GM18519 (cell line): ENCODE measurements at regions not wholly inside any gene's neighbourhood (a gene's known extent, or its start where the extent isn't known, plus 50 kb on each side); places are given as distances from the start of the nearest gene placed in this dataset.

Experiments used
- ATAC-seq: cut with Tn5 transposase; IDR thresholded peaks from one replicate; pipeline ENCODE4 v1.9.1; 2021; ENCODE audit warnings: mild to moderate bottlenecking, moderate library complexity; ENCODE audit not compliant: unreplicated experiment, low FRiP score

DNA sequence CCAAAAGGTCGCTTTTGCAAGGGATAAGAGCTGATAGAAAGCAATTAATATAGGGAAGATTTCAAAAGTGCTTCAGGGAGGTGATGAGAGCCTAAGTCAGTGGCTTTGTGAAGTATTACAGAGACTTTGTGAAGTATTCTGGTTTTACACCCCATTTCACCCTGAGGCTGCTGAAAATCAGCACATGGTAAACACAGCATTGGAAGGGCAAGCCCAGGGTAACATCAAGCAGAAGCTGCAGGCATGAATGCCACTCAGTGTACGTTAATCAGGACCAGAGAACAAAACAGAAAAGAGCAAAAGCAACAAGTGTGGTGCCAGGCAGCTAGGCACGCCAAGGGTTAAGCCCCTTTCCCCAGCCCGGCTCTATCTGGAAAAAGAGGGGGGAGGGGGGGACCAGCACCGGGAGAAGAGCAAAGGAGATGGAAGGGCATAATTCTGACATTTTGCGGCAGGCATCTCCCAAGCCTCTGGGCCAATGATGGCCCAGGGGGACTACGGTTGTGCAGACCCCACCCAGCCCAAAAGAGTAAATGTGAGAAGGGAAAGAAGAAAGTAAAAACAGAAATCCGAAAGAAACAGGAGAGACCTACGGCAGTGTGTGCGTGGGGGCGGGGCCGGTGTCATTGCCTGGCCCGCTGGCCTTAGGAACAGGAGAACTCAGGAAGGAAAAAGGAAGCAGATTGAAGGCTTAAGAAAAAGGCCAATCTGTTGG lies 58.9 kb downstream of the DHRS2 start:
- ATAC-seq = no peak

DNA sequence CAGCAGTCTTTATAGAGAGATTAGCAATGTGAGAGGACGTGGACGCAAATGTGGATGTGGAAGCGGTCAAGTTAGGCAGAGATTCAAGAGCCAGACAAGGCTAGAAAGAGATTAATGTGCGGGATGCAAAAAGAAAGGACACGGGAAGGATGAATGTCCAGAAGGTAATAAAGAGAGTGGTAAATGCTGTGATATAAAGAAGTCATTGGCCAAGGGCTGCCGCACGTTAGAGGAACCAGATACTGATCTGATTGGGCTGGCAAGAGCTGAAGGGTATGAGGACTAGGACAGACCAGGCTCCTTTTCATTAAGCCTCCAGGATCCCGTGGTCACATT lies 59.5 kb downstream of the DHRS2 start:
- no peak for ATAC-seq

DNA sequence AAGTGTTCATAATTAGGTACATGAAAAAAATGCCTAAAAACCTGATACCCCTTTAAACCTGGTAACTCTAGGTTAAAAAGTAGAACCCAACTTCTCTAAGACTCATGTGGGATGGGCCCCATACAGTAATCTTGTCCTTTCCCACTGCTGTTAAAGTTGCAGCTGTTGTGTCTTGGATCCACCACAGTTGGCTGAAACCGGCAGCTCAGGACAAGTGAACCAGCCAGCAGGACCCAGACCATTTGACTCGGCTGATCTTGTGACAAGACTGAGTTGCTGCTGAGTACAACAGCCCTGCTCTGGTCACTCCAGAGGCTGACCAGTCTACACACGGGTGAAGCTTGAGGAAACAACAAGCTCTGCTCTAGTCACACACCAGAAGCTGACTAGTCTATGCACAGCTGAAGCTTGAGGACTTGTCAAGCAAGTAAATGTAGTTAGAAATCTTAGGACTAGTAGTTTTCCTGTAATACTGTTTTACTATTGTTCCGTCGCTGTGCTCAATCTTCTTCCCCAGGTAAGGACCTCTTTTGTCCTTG lies 60.6 kb downstream of the DHRS2 start:
- no peak for ATAC-seq

GRCh38 chr14:23697680-23698079 lies 61.5 kb downstream of the DHRS2 start:
- no peak for ATAC-seq

GRCh38 chr14:23702656-23703426 lies 66.7 kb downstream of the DHRS2 start:
- ATAC-seq = no peak

- no peak for ATAC-seq
These were observed 68.7 kb downstream of the DHRS2 start for GRCh38 chr14:23704890-23705289.

DNA sequence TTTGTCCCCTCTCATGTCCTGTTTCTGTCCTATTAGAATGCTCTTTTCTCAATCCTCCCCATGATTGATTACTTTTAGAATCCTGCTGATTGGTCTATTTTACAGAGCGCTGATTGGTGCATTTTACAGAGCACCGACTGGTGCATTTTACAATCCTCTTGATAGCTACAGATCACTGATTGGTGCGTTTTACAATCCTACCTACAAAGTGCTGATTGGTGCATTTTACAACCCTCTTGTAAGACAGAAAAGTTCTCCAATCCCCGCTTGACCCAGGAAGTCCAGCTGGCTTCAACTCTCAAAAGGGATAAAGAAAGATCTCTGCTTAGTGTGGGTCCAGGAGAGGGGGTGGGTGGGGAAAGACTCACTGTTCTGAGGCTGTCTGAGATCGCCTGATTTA lies 71.3 kb downstream of the DHRS2 start:
- no peak for ATAC-seq

- no peak for ATAC-seq
These were observed 72.2 kb downstream of the DHRS2 start for GRCh38 chr14:23708343-23708742.

GRCh38 chr14:23709923-23710322 lies 73.8 kb downstream of the DHRS2 start:
- ATAC-seq = no peak

DNA sequence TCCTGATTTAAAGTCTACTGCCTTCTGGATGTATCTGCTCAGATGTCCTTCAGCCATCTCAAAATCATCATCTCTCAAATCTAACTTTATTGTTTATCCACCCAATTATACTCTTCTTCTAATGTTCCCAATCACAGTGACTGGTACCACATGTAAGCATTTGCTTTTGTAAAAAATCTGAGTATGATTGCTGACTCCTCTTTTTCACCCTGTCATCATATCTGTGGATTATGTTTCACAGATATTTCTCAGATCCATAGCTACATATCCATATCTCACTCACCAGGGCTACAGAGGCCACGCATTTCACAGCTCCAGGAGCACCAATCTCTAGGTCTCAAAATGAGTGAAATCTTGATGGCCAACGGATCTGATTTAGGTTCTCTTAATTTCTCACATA lies 76.1 kb downstream of the DHRS2 start:
- ATAC-seq = no peak

DNA sequence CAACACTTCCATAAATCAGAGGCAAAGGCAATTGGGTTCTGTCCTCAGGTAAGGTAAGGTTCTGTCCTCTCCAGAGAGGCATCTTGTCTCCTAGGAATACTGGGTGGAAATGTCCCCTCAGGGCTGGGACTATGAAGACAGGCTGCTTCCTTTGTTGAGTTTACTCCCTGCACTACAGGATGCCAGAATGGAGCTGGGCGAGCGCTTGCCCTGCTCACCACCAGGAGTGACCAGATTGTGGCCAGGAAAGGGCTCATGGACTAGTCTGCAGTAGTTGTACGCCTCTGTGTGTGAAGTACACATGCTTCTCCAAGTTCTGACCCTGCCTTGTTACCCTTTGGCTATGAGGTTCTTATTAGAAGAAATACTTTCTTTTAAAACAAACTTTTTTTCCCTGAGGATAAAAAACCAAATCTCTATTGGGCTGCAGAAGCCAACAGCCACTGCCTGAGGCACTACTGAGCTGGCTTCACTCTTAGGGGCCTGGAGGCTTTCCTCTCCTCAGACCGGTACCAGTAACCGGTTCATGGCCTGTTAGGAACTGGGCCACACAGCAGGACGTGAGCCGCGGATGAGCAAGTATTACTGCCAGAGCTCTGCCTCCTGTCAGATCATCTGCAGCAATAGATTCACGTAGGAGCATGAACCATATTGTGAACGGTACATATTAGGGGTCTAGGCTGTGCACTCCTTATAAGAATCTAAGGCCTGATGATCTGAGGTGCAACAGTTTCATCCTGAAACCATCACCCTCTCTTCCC lies 83.2 kb downstream of the DHRS2 start:
- no peak for ATAC-seq

- ATAC-seq = no peak
These were observed 86.5 kb downstream of the DHRS2 start for GRCh38 chr14:23722675-23723074.

GRCh38 chr14:23723911-23724310 lies 87.7 kb downstream of the DHRS2 start:
- no peak for ATAC-seq

DNA sequence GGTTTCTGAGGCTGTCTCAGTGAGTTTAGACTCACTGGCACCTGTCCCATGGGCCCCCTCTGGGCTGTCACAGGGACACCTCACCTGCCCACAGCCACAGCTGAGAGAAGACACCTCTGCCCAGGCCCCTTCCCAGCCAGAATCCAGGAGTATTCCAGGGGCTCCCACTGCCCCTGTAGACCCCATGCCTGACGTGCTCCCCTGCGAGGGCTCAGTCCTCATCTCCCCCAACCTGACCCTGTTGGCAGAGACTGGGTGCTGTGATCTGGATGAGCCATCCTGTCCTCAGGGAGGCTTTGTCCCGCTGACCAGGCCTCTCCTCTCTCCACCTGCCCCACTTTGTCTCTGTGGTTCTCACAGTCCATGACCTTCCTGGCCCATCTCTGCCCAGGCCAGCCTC lies 89.4 kb downstream of the DHRS2 start:
- no peak for ATAC-seq

GRCh38 chr14:23725980-23726710 lies 90.0 kb downstream of the DHRS2 start:
- ATAC-seq = no peak

GRCh38 chr14:23727566-23728335 lies 91.6 kb downstream of the DHRS2 start:
- ATAC-seq = no peak

DNA sequence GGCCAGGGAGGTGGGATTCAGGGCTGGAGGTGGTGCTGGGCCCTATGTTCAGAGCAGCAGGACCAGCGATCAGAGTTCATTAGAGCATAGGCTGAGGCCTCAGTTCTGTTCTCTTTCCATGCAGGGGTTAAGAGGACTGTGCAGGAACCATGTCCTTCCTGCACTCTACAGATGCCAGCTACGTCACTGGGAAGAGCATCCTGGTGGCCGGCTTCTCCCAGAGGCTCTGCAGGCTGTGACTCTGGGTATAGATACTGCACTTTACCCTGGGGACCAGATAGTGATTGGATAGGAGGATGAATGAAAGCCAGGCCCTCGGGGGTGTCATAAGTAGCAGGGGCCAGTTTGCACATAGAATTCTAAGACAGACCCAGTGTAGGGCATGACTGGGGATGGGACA lies 92.6 kb downstream of the DHRS2 start:
- ATAC-seq = no peak

- ATAC-seq = no peak
These were observed 93.7 kb downstream of the DHRS2 start for GRCh38 chr14:23729720-23730387.

DNA sequence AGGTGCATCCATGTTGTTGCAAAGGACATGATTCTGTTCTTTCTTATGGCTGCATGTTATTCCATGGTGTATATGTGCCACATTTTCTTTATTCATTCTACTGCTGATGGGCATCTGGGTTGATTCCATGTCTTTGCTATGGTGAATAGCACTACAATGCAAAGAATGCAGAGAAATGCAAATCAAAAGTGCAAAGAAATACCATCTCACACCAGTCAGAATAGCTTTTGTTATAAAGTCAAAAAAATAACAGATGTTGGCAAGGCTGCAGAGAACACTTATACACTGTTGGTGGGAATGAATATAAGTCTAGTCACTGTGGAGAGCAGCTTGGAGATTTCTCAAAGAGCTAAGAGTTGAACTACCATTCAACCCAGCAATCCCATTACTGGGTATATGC lies 99.2 kb downstream of the DHRS2 start:
- ATAC-seq = no peak
